ENCODE measurements at regions not wholly inside any gene's neighbourhood (a gene's known extent, or its start where the extent isn't known, plus 50 kb on each side); places are given as distances from the start of the nearest gene placed in this dataset.

DNA sequence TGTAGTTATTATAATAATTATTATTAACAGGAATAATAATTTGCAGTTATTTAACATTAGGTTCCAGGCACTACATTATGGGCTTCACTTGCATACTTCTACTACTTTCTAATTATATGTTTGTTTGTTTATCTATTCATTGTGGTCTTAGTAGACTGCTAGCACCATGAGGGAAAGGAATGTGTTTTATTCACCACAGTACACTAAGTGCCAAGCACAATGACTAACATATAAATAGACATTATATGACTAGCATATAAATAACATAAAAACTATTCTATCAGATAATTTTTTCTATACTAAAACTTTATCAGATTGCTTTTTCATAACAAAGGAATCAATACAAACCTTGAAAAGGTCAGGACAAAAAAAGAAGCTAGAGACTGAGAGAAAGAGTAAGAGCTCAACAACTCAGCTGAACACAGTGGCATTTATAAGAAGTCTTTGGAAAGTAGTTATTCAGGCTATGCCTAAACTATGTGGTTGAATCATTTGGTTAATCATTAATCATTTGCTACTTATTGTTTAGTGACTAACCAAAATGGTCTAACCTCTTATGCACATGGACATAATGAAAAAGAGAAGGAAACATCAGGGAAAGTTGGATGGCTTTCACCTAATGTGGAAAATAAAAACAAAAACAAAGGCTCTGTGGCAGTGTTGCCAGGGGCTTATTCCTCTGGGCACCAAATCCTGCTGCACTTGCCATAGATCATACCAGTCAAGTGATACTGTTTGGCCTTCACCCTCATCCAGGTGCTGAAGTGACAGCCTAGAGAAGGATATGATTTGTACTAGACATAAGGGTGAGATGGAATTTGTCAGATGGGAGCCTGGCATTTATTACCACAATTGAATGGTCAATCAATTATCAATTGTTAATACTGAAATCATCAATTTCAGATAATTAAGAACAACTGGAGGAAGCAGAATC lies 174.9 kb downstream of the ETAA1 start:
- DNase-seq (ENCODE audit: low read depth) = no peak
- no peak overlapping the region for H3K4me3 ChIP-seq (ENCODE audit: control insufficient read depth, low read depth, low read length)
- no peak for TF ChIP-seq CTCF (IDR thresholded peaks at IDR 0.05; ENCODE audit: control insufficient read depth, insufficient read depth, low read depth, low read length, missing control alignments)

DNA sequence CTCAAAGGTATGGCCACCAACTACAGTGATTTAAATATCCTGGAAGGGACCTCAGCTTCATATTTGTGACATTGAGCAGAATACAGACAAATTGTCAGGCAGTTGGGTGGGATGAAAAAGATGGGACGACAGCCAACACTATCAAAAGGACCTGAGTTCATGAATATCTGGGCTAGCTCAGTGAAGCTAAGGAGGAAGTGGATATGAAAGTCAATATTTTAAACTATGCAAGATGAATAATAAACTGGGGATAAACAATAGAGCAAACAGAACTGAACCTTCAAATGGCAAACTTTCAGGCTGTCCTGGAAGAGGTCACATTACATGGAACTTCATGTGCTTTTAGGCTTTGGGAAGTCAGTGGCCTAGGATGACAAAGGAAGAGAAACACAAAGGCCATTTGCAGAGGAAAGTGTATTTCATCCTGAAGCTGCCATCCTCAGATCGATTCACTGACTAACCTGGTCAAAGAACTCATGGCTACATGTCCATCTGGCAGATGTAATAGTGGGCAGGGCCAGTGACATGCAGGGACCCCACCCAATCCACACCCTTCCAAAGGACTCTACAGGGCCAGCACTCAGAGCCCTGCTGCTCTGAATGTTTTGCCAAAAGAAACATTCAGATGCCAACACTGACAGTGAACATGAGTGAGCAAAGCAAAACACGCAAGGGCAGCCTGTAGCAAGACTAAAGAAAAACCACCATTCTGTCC lies 175.7 kb downstream of the ETAA1 start:
- no peak overlapping the region for H3K4me3 ChIP-seq (ENCODE audit: control insufficient read depth, low read depth, low read length)
- no peak for TF ChIP-seq CTCF (IDR thresholded peaks at IDR 0.05; ENCODE audit: control insufficient read depth, insufficient read depth, low read depth, low read length, missing control alignments)
- DNase-seq (ENCODE audit: low read depth) = no peak

GRCh38 chr2:67574230-67574629 lies 177.1 kb downstream of the ETAA1 start:
- no peak for TF ChIP-seq CTCF (IDR thresholded peaks at IDR 0.05; ENCODE audit: control insufficient read depth, insufficient read depth, low read depth, low read length, missing control alignments)
- peak; percentile 23 for DNase-seq (ENCODE audit: low read depth)
- H3K4me3 ChIP-seq (ENCODE audit: control insufficient read depth, low read depth, low read length) = no peak overlapping the region

GRCh38 chr2:67576226-67576625 lies 179.1 kb downstream of the ETAA1 start:
- no peak for TF ChIP-seq CTCF (IDR thresholded peaks at IDR 0.05; ENCODE audit: control insufficient read depth, insufficient read depth, low read depth, low read length, missing control alignments)
- DNase-seq (ENCODE audit: low read depth) = no peak
- no peak overlapping the region for H3K4me3 ChIP-seq (ENCODE audit: control insufficient read depth, low read depth, low read length)

DNA sequence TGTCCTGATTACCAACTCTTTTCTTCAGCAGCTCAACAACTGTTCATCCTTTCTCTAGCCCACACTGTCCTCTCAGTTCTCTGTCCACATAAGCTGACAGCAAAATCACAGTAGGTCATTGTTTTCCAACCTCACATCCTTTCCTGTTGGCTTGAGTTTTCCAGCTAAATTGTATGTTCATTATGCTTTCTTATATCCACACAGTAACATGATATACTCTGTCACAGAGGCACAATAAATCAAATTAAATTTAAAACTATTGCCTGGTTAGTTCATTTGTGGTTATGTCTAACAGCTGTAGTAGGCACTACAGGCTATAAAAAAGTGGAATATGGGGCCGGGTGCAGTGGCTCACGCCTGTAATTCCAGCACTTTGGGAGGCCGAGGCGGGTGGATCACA lies 179.9 kb downstream of the ETAA1 start:
- no peak for DNase-seq (ENCODE audit: low read depth)
- H3K4me3 ChIP-seq (ENCODE audit: control insufficient read depth, low read depth, low read length) = no peak overlapping the region
- no peak for TF ChIP-seq CTCF (IDR thresholded peaks at IDR 0.05; ENCODE audit: control insufficient read depth, insufficient read depth, low read depth, low read length, missing control alignments)

GRCh38 chr2:67579216-67579615 lies 182.1 kb downstream of the ETAA1 start:
- no peak for DNase-seq (ENCODE audit: low read depth)
- no peak overlapping the region for H3K4me3 ChIP-seq (ENCODE audit: control insufficient read depth, low read depth, low read length)
- no peak for TF ChIP-seq CTCF (IDR thresholded peaks at IDR 0.05; ENCODE audit: control insufficient read depth, insufficient read depth, low read depth, low read length, missing control alignments)
